GM20000 (cell line): ENCODE measurements at regions not wholly inside any gene's neighbourhood (a gene's known extent, or its start where the extent isn't known, plus 50 kb on each side); places are given as distances from the start of the nearest gene placed in this dataset.
"Not testable (repeated sequence)": the region's sequence is repeated elsewhere in the genome, so short reads cannot be mapped to it uniquely, and the experiment has no call there.

ENCODE experiments used
- DNase-seq: peaks from one replicate; pipeline ENCODE4 v3.0.0; 2012; ENCODE audit warnings: low spot score
- CTCF ChIP-seq: IDR thresholded peaks from 2 replicates; pipeline ENCODE4 v1.5.1; 2012; ENCODE audit warnings: mild to moderate bottlenecking, control low read depth; ENCODE audit errors: extremely low read depth, missing control alignments

GRCh38 chr4:126658411-126658810, 974.3 kb upstream of the INTU start:
- no peak for DNase-seq
- no peak for TF ChIP-seq CTCF

- no peak for TF ChIP-seq CTCF
- no peak for DNase-seq
Observed at GRCh38 chr4:126661194-126661593, 971.6 kb upstream of the INTU start.

- DNase-seq, result no peak
- no peak for TF ChIP-seq CTCF
Observed at GRCh38 chr4:126664839-126665238, 967.9 kb upstream of the INTU start.

- not testable (repeated sequence) for DNase-seq
Observed at GRCh38 chr4:126670038-126670437, 962.7 kb upstream of the INTU start.

- TF ChIP-seq CTCF, result no peak
Observed at GRCh38 chr4:126678618-126679017, 954.1 kb upstream of the INTU start.

GRCh38 chr4:126679303-126679702, 953.5 kb upstream of the INTU start:
- no peak for TF ChIP-seq CTCF

More at GRCh38 chr4:126678618-126679017, 954.1 kb upstream of the INTU start:
- DNase-seq, result no peak

GRCh38 chr4:126682250-126682649, 950.5 kb upstream of the INTU start:
- no peak for DNase-seq

More at GRCh38 chr4:126679303-126679702, 953.5 kb upstream of the INTU start:
- DNase-seq, result no peak

More at GRCh38 chr4:126682250-126682649, 950.5 kb upstream of the INTU start:
- TF ChIP-seq CTCF, result no peak
